B cell (primary cell): ENCODE measurements at regions not wholly inside any gene's neighbourhood (a gene's known extent, or its start where the extent isn't known, plus 50 kb on each side); places are given as distances from the start of the nearest gene placed in this dataset.
"Not testable (repeated sequence)": the region's sequence is repeated elsewhere in the genome, so short reads cannot be mapped to it uniquely, and the experiment has no call there.

Experiments used
- ATAC-seq: fragments of 200-7000 bp; cut with Tn5 transposase; one replicate; pipeline ENCODE4 v1.10.0; 2021; ENCODE audit warnings: low read depth, mild to moderate bottlenecking, moderate number of reproducible peaks, moderate library complexity
- CTCF ChIA-PET: fragments of 350-600 bp; sonication (Branson Sonifier 250); formaldehyde crosslinking; loops from one replicate; lab custom pipeline; 2021; ENCODE audit warnings: antibody characterized with exemption, inconsistent platforms; lab: Charles Lee
- POLR2A ChIA-PET: fragments of 350-600 bp; sonication (Branson Sonifier 250); formaldehyde crosslinking; loops from one replicate; lab custom pipeline; 2021; ENCODE audit warnings: antibody characterized with exemption; lab: Charles Lee
- DNase-seq: peaks from one replicate; pipeline ENCODE4 v3.0.0; 2013
- H2AFZ ChIP-seq: 2 replicates; pipeline ENCODE4 v1.6.1; 2012; ENCODE audit warnings: mild to moderate bottlenecking, low read depth, low read length; ENCODE audit not compliant: insufficient read depth, poor library complexity, severe bottlenecking
- H3K27ac ChIP-seq, 2 donors: 1 replicate in 1 of 2; 2 replicates in 1 of 2; pipeline ENCODE4 v1.5.1; 2012 to 2013; ENCODE audit warnings: low read length in 2 of 2, mild to moderate bottlenecking in 2 of 2, moderate library complexity in 1 of 2
- H3K27me3 ChIP-seq, 4 experiments: fragments of 200-600 bp in 1 of 4; sonication (generic) in 1 of 4; replicated peaks in 1 of 4; 1 replicate in 2 of 4; 2 replicates in 2 of 4; pipeline versions ENCODE4 v1.6.1 to v1.7.0; 2013 to 2016; ENCODE audit warnings: low read length in 3 of 4, mild to moderate bottlenecking in 2 of 4, mixed read lengths in 1 of 4, moderate library complexity in 1 of 4; ENCODE audit not compliant: insufficient read depth in 4 of 4, control insufficient read depth in 3 of 4; ENCODE audit errors: control extremely low read depth in 1 of 4
- H3K36me3 ChIP-seq, 2 experiments: replicated peaks in 1 of 2; 1 replicate in 1 of 2; 2 replicates in 1 of 2; pipeline versions ENCODE4 v1.6.1 to v1.7.1; 2013; ENCODE audit warnings: low read length in 1 of 2; ENCODE audit not compliant: insufficient read depth in 2 of 2, control insufficient read depth in 1 of 2; ENCODE audit errors: control extremely low read depth in 1 of 2, extremely low read depth in 1 of 2
- H3K4me1 ChIP-seq, 2 donors: fragments of 200-600 bp in 1 of 2; sonication (generic) in 1 of 2; 1 replicate in 1 of 2; 2 replicates in 1 of 2; pipeline versions ENCODE4 v1.5.1 to v1.6.1; 2013 to 2017; ENCODE audit warnings: low read length in 2 of 2; ENCODE audit not compliant: control insufficient read depth in 2 of 2, insufficient read depth in 2 of 2
- H3K4me2 ChIP-seq: replicated peaks from 2 replicates; pipeline ENCODE3; 2012; ENCODE audit warnings: mild to moderate bottlenecking, low read depth, low read length; ENCODE audit not compliant: poor library complexity, severe bottlenecking
- H3K4me3 ChIP-seq, 5 experiments: fragments of 200-600 bp in 1 of 5; sonication (generic) in 1 of 5; 1 replicate in 3 of 5; 2 replicates in 2 of 5; pipeline versions ENCODE4 v1.5.1 to v1.7.0; 2011 to 2016; ENCODE audit warnings: low read length in 4 of 5, mild to moderate bottlenecking in 4 of 5, low read depth in 2 of 5, control low read depth in 1 of 5, moderate library complexity in 1 of 5; ENCODE audit not compliant: insufficient read depth in 1 of 5; ENCODE audit errors: control extremely low read depth in 1 of 5, extremely low read depth in 1 of 5
- H3K79me2 ChIP-seq: fragments of 200-600 bp; sonication (generic); one replicate; pipeline ENCODE4 v1.6.0; 2016; ENCODE audit warnings: low read length; ENCODE audit not compliant: control insufficient read depth, insufficient read depth
- H3K9ac ChIP-seq: fragments of 200-600 bp; sonication (generic); 2 replicates; pipeline ENCODE4 v1.6.1; 2017; ENCODE audit warnings: mild to moderate bottlenecking, low read length, moderate library complexity
- H3K9me3 ChIP-seq, 3 donors: one replicate each; pipeline versions ENCODE4 v1.6.1 to v1.7.1; 2013; ENCODE audit warnings: low read length in 2 of 3; ENCODE audit not compliant: control insufficient read depth in 2 of 3, insufficient read depth in 1 of 3; ENCODE audit errors: control extremely low read depth in 1 of 3
- H4K20me1 ChIP-seq: 2 replicates; pipeline ENCODE4 v1.6.0; 2012; ENCODE audit warnings: mild to moderate bottlenecking, low read length; ENCODE audit not compliant: insufficient read depth, control insufficient read depth, poor library complexity, severe bottlenecking
- H3K27ac Mint-ChIP-seq: one replicate; pipeline ENCODE4 v1.8.0; 2021; ENCODE audit warnings: mixed read lengths
- H3K27me3 Mint-ChIP-seq: one replicate; pipeline ENCODE4 v1.8.0; 2021; ENCODE audit warnings: mixed read lengths
- H3K4me1 Mint-ChIP-seq: one replicate; pipeline ENCODE4 v1.8.0; 2021; ENCODE audit warnings: mixed read lengths
- H3K4me3 Mint-ChIP-seq: one replicate; pipeline ENCODE4 v1.8.0; 2021; ENCODE audit warnings: mixed read lengths
- H3K9me3 Mint-ChIP-seq: one replicate; pipeline ENCODE4 v1.8.0; 2022; ENCODE audit warnings: mixed read lengths; ENCODE audit not compliant: insufficient read depth
- CTCF ChIP-seq: fragments of 200-600 bp; IDR thresholded peaks from one replicate; pipeline ENCODE4 v1.8.0; 2022; ENCODE audit warnings: antibody characterized with exemption, mild to moderate bottlenecking
- EZH2 ChIP-seq: IDR thresholded peaks from 2 replicates; pipeline ENCODE4 v1.6.1; 2012; ENCODE audit warnings: borderline replicate concordance, low read depth, mild to moderate bottlenecking, moderate library complexity, low read length; ENCODE audit not compliant: insufficient read depth, poor library complexity, severe bottlenecking
- WGBS: methylation state at CpG from one replicate; pipeline ENCODE4 v1.1.5; 2013; ENCODE audit warnings: missing lambda C conversion rate; ENCODE audit not compliant: insufficient coverage; 5-methylcytosine and 5-hydroxymethylcytosine counted together
- intact Hi-C: fragments of 100-400 bp; cut with micrococcal nuclease; formaldehyde crosslinking; loops from one replicate; pipeline ENCODE4 v1.10.0; 2022

DNA sequence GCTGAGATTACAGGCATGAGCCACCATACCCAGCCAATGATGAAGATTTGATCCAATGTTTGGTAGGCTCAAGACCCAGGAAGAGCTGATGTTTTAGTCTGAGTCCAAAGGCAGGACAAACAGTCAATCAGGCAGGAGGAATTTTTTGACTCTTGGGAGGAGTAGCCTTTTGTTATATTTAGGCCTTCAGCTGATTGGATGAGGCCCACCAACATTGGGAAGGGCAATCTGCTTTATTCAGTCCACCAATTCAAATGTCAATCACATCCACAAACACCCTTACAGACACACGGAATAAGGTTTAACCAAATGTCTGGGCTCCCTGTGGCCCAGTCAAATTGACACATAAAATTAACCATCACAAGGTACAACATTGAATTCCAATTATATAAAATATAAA lies 61.9 kb upstream of the COX20 start:
- CTCF ChIA-PET, result no interaction called here
- H3K27ac Mint-ChIP-seq, result no peak overlapping the region
- H3K4me1 Mint-ChIP-seq, result peaks cover 2% of the 10 kb centered on the region
- H3K27me3 Mint-ChIP-seq, result peaks cover 9% of the 10 kb centered on the region
- H3K4me2 ChIP-seq, result no peak overlapping the region
- no peak for DNase-seq
- POLR2A ChIA-PET, result no interaction called here
- TF ChIP-seq CTCF (no peak), EZH2 (no peak)
- no peaks in the 10 kb centered on the region for H3K4me1 ChIP-seq
- no peak for ATAC-seq
- intact Hi-C loops, result no loop called here
- no peaks in the 10 kb centered on the region for H3K36me3 ChIP-seq
- H3K4me3 ChIP-seq, result no peak overlapping the region
- H4K20me1 ChIP-seq, result no peaks in the 10 kb centered on the region
- H3K4me3 Mint-ChIP-seq, result no peak overlapping the region
- H3K9ac ChIP-seq, result no peak overlapping the region
- peaks cover 0 to 2% (median 0%) of the 10 kb centered on the region in 4 experiments for H3K27me3 ChIP-seq
- H3K9me3 ChIP-seq, result peaks cover 0 to 6% (median 0%) of the 10 kb centered on the region in 3 donors
- no peak overlapping the region for H2AFZ ChIP-seq
- H3K9me3 Mint-ChIP-seq, result no peaks in the 10 kb centered on the region
- no peaks in the 10 kb centered on the region for H3K79me2 ChIP-seq
- WGBS, result 80% methylated on average over 1 of the region's 1 CpG
- H3K27ac ChIP-seq, result no peak overlapping the region

DNA sequence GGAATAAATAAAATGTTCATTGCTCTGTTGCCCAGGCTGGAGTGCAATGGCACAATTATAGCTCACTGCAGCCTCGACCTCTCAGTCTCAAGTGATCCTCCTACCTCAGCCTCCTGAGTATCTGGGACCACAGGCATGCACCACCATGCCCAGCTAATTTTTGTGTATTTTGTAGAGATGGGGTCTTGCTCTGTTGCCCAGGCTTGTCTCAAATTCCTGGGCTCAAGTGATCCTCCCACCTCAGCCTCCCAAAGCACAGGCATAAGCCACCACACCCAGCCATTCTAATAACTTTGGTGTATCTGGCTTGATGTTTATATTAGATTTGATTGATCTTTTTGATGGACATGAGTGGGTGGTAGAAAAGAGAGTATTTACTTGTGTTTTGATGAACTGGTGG lies 58.7 kb upstream of the COX20 start:
- H3K27me3 ChIP-seq, H3K27ac Mint-ChIP-seq, H3K9ac ChIP-seq, H3K4me3 ChIP-seq, DNase-seq, H3K27me3 Mint-ChIP-seq, H4K20me1 ChIP-seq, H3K9me3 Mint-ChIP-seq, H3K4me1 ChIP-seq, intact Hi-C loops, H3K4me3 Mint-ChIP-seq, H2AFZ ChIP-seq, H3K27ac ChIP-seq, H3K4me2 ChIP-seq, H3K4me1 Mint-ChIP-seq, POLR2A ChIA-PET, ATAC-seq, H3K36me3 ChIP-seq, H3K9me3 ChIP-seq, H3K79me2 ChIP-seq: not testable (repeated sequence)
- no CpG with 5 or more reads among the region's 1 CpG for WGBS
- CTCF ChIA-PET, result interaction anchor here (1.5 to 2.1 kb wide), 2 partner anchors 20 to 266 kb away, joined by 3 to 7 read pairs; no protein-coding TSS in a partner anchor
